Neuronal stem cell (in vitro differentiated cells): ENCODE measurements at regions not wholly inside any gene's neighbourhood (a gene's known extent, or its start where the extent isn't known, plus 50 kb on each side); places are given as distances from the start of the nearest gene placed in this dataset.

Source experiments
- DNase-seq: peaks from one replicate; pipeline ENCODE4 v3.0.0-alpha.2; 2013; ENCODE audit warnings: low spot score
- H2AFZ ChIP-seq: one replicate; pipeline ENCODE4 v1.6.1; 2013; ENCODE audit warnings: mild to moderate bottlenecking, low read length, inconsistent platforms
- H2AK5ac ChIP-seq: 2 replicates; pipeline ENCODE4 v1.6.1; 2013; ENCODE audit warnings: low read depth, mild to moderate bottlenecking, inconsistent platforms, low read length, moderate library complexity, mixed read lengths
- H2BK120ac ChIP-seq: 2 replicates; pipeline ENCODE4 v1.6.1; 2013; ENCODE audit warnings: low read depth, mild to moderate bottlenecking, inconsistent platforms, low read length, moderate library complexity, mixed read lengths
- H2BK12ac ChIP-seq: one replicate; pipeline ENCODE4 v1.6.1; 2013; ENCODE audit warnings: low read length, inconsistent platforms
- H2BK15ac ChIP-seq: 2 replicates; pipeline ENCODE4 v1.6.1; 2013; ENCODE audit warnings: mild to moderate bottlenecking, low read length, inconsistent platforms, mixed read lengths
- H2BK5ac ChIP-seq: one replicate; pipeline ENCODE4 v1.6.1; 2013; ENCODE audit warnings: inconsistent platforms, mild to moderate bottlenecking, low read length, moderate library complexity
- H3K14ac ChIP-seq: one replicate; pipeline ENCODE4 v1.6.1; 2013; ENCODE audit warnings: low read length, inconsistent platforms
- H3K18ac ChIP-seq: 2 replicates; pipeline ENCODE4 v1.6.1; 2013; ENCODE audit warnings: low read length, inconsistent platforms
- H3K23ac ChIP-seq: 2 replicates; pipeline ENCODE4 v1.6.1; 2013; ENCODE audit warnings: low read depth, mild to moderate bottlenecking, mixed read lengths, low read length, inconsistent platforms; ENCODE audit not compliant: poor library complexity
- H3K27ac ChIP-seq: replicated peaks from 3 replicates; pipeline ENCODE4 v1.5.1; 2013; ENCODE audit warnings: low read length, inconsistent platforms
- H3K27me3 ChIP-seq, 3 experiments: 2 replicates each; pipeline ENCODE4 v1.6.1; 2013; ENCODE audit warnings: low read length in 3 of 3, mild to moderate bottlenecking in 2 of 3, inconsistent platforms in 1 of 3, low read depth in 1 of 3, mixed read lengths in 1 of 3, moderate library complexity in 1 of 3; ENCODE audit not compliant: control insufficient read depth in 3 of 3, insufficient read depth in 3 of 3
- H3K36me3 ChIP-seq, 2 donors: replicated peaks in 1 of 2; 2 replicates each; pipeline ENCODE4 v1.6.1; 2013; ENCODE audit warnings: low read length in 2 of 2; ENCODE audit not compliant: control insufficient read depth in 2 of 2, insufficient read depth in 2 of 2
- H3K4ac ChIP-seq: 2 replicates; pipeline ENCODE4 v1.6.1; 2013; ENCODE audit warnings: inconsistent platforms, mild to moderate bottlenecking, low read length, moderate library complexity
- H3K4me1 ChIP-seq, 2 donors: 1 replicate in 1 of 2; 2 replicates in 1 of 2; pipeline ENCODE4 v1.6.1; 2013; ENCODE audit warnings: low read length in 2 of 2, low read depth in 1 of 2; ENCODE audit not compliant: control insufficient read depth in 2 of 2, insufficient read depth in 1 of 2
- H3K4me2 ChIP-seq: one replicate; pipeline ENCODE4 v1.6.1; 2013; ENCODE audit warnings: mild to moderate bottlenecking, low read length, inconsistent platforms; ENCODE audit not compliant: insufficient read depth, poor library complexity, severe bottlenecking
- H3K4me3 ChIP-seq, 2 donors: 2 replicates each; pipeline ENCODE4 v1.5.1; 2013; ENCODE audit warnings: low read length in 2 of 2, mild to moderate bottlenecking in 2 of 2, inconsistent platforms in 1 of 2, moderate library complexity in 1 of 2
- H3K79me1 ChIP-seq: one replicate; pipeline ENCODE4 v1.6.1; 2013; ENCODE audit warnings: low read depth, mild to moderate bottlenecking, inconsistent platforms, low read length, moderate library complexity
- H3K9ac ChIP-seq: one replicate; pipeline ENCODE4 v1.6.1; 2013; ENCODE audit warnings: mild to moderate bottlenecking, low read depth, low read length, inconsistent platforms; ENCODE audit not compliant: poor library complexity
- H3K9me3 ChIP-seq, 2 donors: replicated peaks in 1 of 2; 2 replicates each; pipeline versions ENCODE3 to v1.6.1; 2013; ENCODE audit warnings: low read length in 2 of 2, mild to moderate bottlenecking in 2 of 2, inconsistent platforms in 1 of 2, low read depth in 1 of 2, mixed read lengths in 1 of 2, moderate library complexity in 1 of 2; ENCODE audit not compliant: control insufficient read depth in 2 of 2, insufficient read depth in 1 of 2
- H4K8ac ChIP-seq: one replicate; pipeline ENCODE4 v1.6.1; 2013; ENCODE audit warnings: low read depth, mild to moderate bottlenecking, inconsistent platforms, low read length, moderate library complexity
- H4K91ac ChIP-seq: one replicate; pipeline ENCODE4 v1.6.1; 2013; ENCODE audit warnings: low read length, low read depth, mild to moderate bottlenecking, inconsistent platforms; ENCODE audit not compliant: poor library complexity
- WGBS, 2 donors: extraction: QIAGEN DNeasy Blood & Tissue Kit; methylation state at CpG; one replicate each; pipeline ENCODE4 v1.1.7; 2013; ENCODE audit warnings: missing lambda C conversion rate in 2 of 2, mixed read lengths in 1 of 2; ENCODE audit not compliant: insufficient read length in 2 of 2, insufficient replicate concordance in 1 of 2; ENCODE audit errors: extremely low coverage in 2 of 2; 5-methylcytosine and 5-hydroxymethylcytosine counted together

GRCh38 chr9:7481570-7481969 lies 318.0 kb downstream of the DMAC1 start:
- no peak overlapping the region for H3K27ac ChIP-seq
- H3K4me1 ChIP-seq, result no peaks in the 10 kb centered on the region
- peak overlapping the region; percentile 49 for H3K18ac ChIP-seq
- no peak overlapping the region for H3K4ac ChIP-seq
- no peak overlapping the region for H3K14ac ChIP-seq
- H3K36me3 ChIP-seq, result no peaks in the 10 kb centered on the region
- no peak overlapping the region for H4K8ac ChIP-seq
- H2BK120ac ChIP-seq, result no peak overlapping the region
- H2AFZ ChIP-seq, result no peak overlapping the region
- H3K9me3 ChIP-seq, result no peaks in the 10 kb centered on the region
- H3K79me1 ChIP-seq, result no peaks in the 10 kb centered on the region
- H3K9ac ChIP-seq, result no peak overlapping the region
- H2BK5ac ChIP-seq, result no peak overlapping the region
- H3K27me3 ChIP-seq, result no peaks in the 10 kb centered on the region
- H3K4me3 ChIP-seq, result no peak overlapping the region
- H2BK15ac ChIP-seq, result no peak overlapping the region
- no peak for DNase-seq
- no peak overlapping the region for H3K4me2 ChIP-seq
- H3K23ac ChIP-seq, result no peak overlapping the region
- no peak overlapping the region for H4K91ac ChIP-seq
- no peak overlapping the region for H2AK5ac ChIP-seq
- no peak overlapping the region for H2BK12ac ChIP-seq

DNA sequence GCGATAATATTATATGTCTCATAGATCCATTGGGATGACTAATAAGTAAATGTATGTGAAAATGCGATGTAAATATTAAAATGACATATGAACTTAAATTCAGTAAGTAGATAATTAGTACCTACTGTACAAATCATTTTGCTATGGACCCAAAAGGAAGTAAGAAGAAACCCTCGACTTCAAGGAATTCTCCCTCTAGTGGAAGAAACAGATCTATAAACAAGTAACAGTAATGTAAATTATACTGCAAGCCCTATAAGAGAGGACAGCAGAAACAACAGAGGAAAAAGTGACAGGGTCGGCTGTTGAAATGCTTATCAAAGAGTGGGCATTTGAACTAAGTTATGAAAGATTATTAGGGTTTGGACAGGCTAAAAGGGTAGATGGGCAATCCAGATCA lies 320.3 kb downstream of the DMAC1 start:
- no peaks in the 10 kb centered on the region for H3K4me1 ChIP-seq
- WGBS, 2 donors, result no CpG with 5 or more reads among the region's 4 CpGs
- no peak overlapping the region for H2AFZ ChIP-seq
- H3K9ac ChIP-seq, result no peak overlapping the region
- no peak overlapping the region for H4K8ac ChIP-seq
- no peak overlapping the region for H2AK5ac ChIP-seq
- no peak overlapping the region for H3K14ac ChIP-seq
- H3K36me3 ChIP-seq, result no peaks in the 10 kb centered on the region
- DNase-seq, result no peak
- no peaks in the 10 kb centered on the region for H3K9me3 ChIP-seq
- no peak overlapping the region for H2BK12ac ChIP-seq
- H3K4ac ChIP-seq, result no peak overlapping the region
- no peak overlapping the region for H3K4me3 ChIP-seq
- no peak overlapping the region for H2BK120ac ChIP-seq
- no peaks in the 10 kb centered on the region for H3K27me3 ChIP-seq
- H3K79me1 ChIP-seq, result no peaks in the 10 kb centered on the region
- H3K18ac ChIP-seq, result no peak overlapping the region
- no peak overlapping the region for H3K4me2 ChIP-seq
- H4K91ac ChIP-seq, result no peak overlapping the region
- no peak overlapping the region for H2BK15ac ChIP-seq
- H3K23ac ChIP-seq, result no peak overlapping the region
- H2BK5ac ChIP-seq, result no peak overlapping the region
- no peak overlapping the region for H3K27ac ChIP-seq

DNA sequence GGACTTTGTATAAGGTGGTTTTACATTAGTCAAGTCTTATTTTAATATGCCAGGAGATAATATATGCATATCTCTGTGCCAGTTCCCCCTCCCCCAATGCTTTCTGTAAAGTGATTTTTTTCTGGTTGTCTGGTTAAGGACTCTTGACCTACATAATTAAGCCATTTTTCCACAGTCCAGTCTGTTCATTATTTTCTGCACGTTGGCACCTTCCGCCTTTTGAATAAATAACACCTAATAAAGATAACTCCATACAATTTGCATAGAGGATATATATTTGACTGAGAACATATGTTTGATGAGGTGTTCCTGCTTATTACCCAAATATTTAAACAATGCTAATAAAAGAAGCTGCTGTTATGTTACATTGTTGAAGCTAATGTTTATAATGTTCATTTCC lies 320.9 kb downstream of the DMAC1 start:
- no CpG with 5 or more reads among the region's 2 CpGs for WGBS, 2 donors

GRCh38 chr9:7467186-7467585 lies 332.4 kb downstream of the DMAC1 start:
- H3K27me3 ChIP-seq, result no peaks in the 10 kb centered on the region
- no peaks in the 10 kb centered on the region for H3K9me3 ChIP-seq
- no peak overlapping the region for H3K4me2 ChIP-seq
- no peak overlapping the region for H2AK5ac ChIP-seq
- no peak overlapping the region for H3K18ac ChIP-seq
- no peak overlapping the region for H2BK120ac ChIP-seq
- no peaks in the 10 kb centered on the region for H3K36me3 ChIP-seq
- no peak overlapping the region for H3K9ac ChIP-seq
- H2AFZ ChIP-seq, result no peak overlapping the region
- H4K8ac ChIP-seq, result no peak overlapping the region
- DNase-seq, result no peak
- H3K23ac ChIP-seq, result no peak overlapping the region
- no peak overlapping the region for H2BK15ac ChIP-seq
- no peak overlapping the region for H2BK12ac ChIP-seq
- WGBS, 2 donors, result no CpG with 5 or more reads among the region's 2 CpGs
- H4K91ac ChIP-seq, result no peak overlapping the region
- H3K4ac ChIP-seq, result no peak overlapping the region
- H3K79me1 ChIP-seq, result no peaks in the 10 kb centered on the region
- no peaks in the 10 kb centered on the region for H3K4me1 ChIP-seq
- no peak overlapping the region for H3K4me3 ChIP-seq
- no peak overlapping the region for H2BK5ac ChIP-seq
- no peak overlapping the region for H3K27ac ChIP-seq
- no peak overlapping the region for H3K14ac ChIP-seq

More for the DNA sequence above, 320.9 kb downstream of the DMAC1 start:
- Histone ChIP-seq H4K8ac (no peak overlapping the region), H3K4me2 (no peak overlapping the region), H2AFZ (no peak overlapping the region), H4K91ac (no peak overlapping the region), H3K79me1 (no peaks in the 10 kb centered on the region), H3K36me3 (no peaks in the 10 kb centered on the region), H3K4me3 (no peak overlapping the region), H3K9me3 (no peaks in the 10 kb centered on the region), H3K4me1 (no peaks in the 10 kb centered on the region), H3K27ac (no peak overlapping the region), H2BK15ac (no peak overlapping the region), H2AK5ac (no peak overlapping the region), H3K4ac (no peak overlapping the region), H2BK120ac (no peak overlapping the region), H3K9ac (no peak overlapping the region), H3K14ac (no peak overlapping the region), H3K27me3 (no peaks in the 10 kb centered on the region), H3K18ac (no peak overlapping the region), H2BK12ac (no peak overlapping the region), H3K23ac (no peak overlapping the region), H2BK5ac (no peak overlapping the region)
- DNase-seq, result no peak
